Adrenal gland (tissue), 5 donors: ENCODE measurements at regions not wholly inside any gene's neighbourhood (a gene's known extent, or its start where the extent isn't known, plus 50 kb on each side); places are given as distances from the start of the nearest gene placed in this dataset.

Experiments used
- POLR2A ChIP-seq, 2 donors: fragments of 450-650 bp; IDR thresholded peaks; one replicate each; pipeline ENCODE4 v1.6.1; 2017; ENCODE audit warnings: antibody characterized with exemption in 2 of 2, mild to moderate bottlenecking in 2 of 2, moderate library complexity in 1 of 2
- TF ChIP-seq, protein P1 (sequence below), 6 experiments: fragments of 450-650 bp in 4 of 6; fragments of 200-600 bp in 2 of 6; sonication (generic) in 1 of 6; IDR thresholded peaks; 1 replicate in 5 of 6; 2 replicates in 1 of 6; pipeline versions ENCODE4 v1.5.1 to v1.8.0; 2016 to 2021; ENCODE audit warnings: antibody characterized with exemption in 6 of 6, mild to moderate bottlenecking in 2 of 6, moderate library complexity in 1 of 6
- donor health status: DM: no; HTN: no; CAD: no.

DNA sequence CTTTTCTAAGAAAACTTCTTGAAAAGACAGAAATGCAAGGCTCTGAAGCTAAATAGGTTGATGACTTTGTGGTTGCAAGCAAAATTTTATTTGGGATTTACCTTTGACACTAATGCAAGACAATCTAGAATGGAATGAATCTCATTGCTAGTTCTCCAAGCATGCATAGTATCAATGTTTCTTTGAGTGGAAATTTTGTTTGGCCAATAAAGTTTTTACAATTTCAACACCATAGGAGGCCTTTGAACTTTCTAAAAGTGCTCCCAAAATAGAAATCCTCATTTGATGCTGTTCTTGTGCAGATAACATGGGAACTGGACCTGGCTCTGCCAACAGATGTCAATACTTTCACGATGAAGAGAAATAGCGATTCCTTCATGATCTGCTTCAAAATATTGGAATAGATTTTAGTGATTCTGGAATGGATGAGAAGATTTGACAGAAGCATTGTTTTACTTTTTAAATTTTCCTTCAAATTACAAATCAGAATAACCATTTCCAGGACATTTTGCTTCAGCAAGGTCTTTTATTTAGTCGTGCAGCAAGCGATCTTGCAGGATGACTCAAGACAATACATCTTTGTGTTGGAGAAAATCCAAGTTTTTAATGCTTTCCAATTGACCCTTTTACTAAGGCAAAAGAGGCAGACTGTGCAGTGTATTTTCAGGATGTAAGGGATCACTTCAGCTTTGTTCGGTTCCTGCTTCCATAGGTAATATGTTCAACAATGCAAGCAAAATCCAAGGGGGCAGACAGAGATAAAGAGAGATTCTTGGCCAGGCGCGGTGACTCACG lies 51.7 kb upstream of the OTUD4 start:
- TF ChIP-seq, protein P1, sequence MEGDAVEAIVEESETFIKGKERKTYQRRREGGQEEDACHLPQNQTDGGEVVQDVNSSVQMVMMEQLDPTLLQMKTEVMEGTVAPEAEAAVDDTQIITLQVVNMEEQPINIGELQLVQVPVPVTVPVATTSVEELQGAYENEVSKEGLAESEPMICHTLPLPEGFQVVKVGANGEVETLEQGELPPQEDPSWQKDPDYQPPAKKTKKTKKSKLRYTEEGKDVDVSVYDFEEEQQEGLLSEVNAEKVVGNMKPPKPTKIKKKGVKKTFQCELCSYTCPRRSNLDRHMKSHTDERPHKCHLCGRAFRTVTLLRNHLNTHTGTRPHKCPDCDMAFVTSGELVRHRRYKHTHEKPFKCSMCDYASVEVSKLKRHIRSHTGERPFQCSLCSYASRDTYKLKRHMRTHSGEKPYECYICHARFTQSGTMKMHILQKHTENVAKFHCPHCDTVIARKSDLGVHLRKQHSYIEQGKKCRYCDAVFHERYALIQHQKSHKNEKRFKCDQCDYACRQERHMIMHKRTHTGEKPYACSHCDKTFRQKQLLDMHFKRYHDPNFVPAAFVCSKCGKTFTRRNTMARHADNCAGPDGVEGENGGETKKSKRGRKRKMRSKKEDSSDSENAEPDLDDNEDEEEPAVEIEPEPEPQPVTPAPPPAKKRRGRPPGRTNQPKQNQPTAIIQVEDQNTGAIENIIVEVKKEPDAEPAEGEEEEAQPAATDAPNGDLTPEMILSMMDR (IDR thresholded peaks at IDR 0.05): no peak
- TF ChIP-seq POLR2A (IDR thresholded peaks at IDR 0.05): no peak
